ENCODE measurements at regions not wholly inside any gene's neighbourhood (a gene's known extent, or its start where the extent isn't known, plus 50 kb on each side); places are given as distances from the start of the nearest gene placed in this dataset.

DNA sequence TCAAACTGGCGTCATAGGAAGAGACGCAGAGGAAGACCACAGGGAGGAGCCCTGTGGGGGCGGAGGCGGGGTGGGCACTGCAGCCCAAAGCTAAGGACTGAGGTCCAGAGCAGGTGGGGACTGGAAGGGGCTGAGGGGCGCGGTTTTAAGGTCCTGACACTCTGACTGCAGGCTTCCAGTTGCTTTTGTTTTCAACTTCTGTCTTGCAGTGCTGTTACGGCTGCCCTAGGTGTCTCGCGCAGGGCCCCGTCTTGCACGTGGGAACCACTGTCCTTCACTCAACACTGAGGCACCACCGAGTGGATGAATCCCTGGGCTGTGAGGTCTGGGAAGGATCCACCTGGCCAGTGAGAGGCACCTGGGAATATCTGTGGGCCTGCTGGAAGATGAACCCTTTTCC is 76.0 kb downstream of the TEX29 start:
- no peaks in the 10 kb centered on the region for H3K9me3 ChIP-seq
- no peak overlapping the region for H3K27ac ChIP-seq (ENCODE audit: low read depth in 2 of 2, low read length in 1 of 2)
- no peaks in the 10 kb centered on the region for H3F3A ChIP-seq (replicated peaks; ENCODE audit: insufficient read depth)
- TF ChIP-seq NRF1 (IDR thresholded peaks at IDR 0.05; ENCODE audit: low read depth, low read length) (no peak), RAD21 (IDR thresholded peaks at IDR 0.05; ENCODE audit: low read length) (no peak), FOXM1 (IDR thresholded peaks at IDR 0.05; ENCODE audit: low read depth) (no peak), GATA2 (CRISPR knock-in tag; IDR thresholded peaks at IDR 0.05) (no peak), MEF2A (IDR thresholded peaks at IDR 0.05; ENCODE audit: borderline replicate concordance, low read depth) (no peak), EP300 (IDR thresholded peaks at IDR 0.05; ENCODE audit: borderline replicate concordance in 1 of 2, low read depth in 1 of 2, low read length in 1 of 2) (no peak), TEAD4 (IDR thresholded peaks at IDR 0.05; ENCODE audit: borderline replicate concordance, insufficient read depth) (no peak), JUND (IDR thresholded peaks at IDR 0.05) (no peak), MXI1 (IDR thresholded peaks at IDR 0.05; ENCODE audit: low read depth, low read length) (no peak), POLR2AphosphoS5 (IDR thresholded peaks at IDR 0.05; ENCODE audit: low read depth, low read length) (no peak), GABPA (IDR thresholded peaks at IDR 0.05; ENCODE audit: low read depth) (no peak)
- TF ChIP-seq, protein P1, sequence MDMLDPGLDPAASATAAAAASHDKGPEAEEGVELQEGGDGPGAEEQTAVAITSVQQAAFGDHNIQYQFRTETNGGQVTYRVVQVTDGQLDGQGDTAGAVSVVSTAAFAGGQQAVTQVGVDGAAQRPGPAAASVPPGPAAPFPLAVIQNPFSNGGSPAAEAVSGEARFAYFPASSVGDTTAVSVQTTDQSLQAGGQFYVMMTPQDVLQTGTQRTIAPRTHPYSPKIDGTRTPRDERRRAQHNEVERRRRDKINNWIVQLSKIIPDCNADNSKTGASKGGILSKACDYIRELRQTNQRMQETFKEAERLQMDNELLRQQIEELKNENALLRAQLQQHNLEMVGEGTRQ (IDR thresholded peaks at IDR 0.05; ENCODE audit: borderline replicate concordance, low read depth, low read length) = no peak
- TF ChIP-seq, protein P2, sequence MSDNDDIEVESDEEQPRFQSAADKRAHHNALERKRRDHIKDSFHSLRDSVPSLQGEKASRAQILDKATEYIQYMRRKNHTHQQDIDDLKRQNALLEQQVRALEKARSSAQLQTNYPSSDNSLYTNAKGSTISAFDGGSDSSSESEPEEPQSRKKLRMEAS (IDR thresholded peaks at IDR 0.05; ENCODE audit: low read depth) = no peak
- TF ChIP-seq, protein P3, sequence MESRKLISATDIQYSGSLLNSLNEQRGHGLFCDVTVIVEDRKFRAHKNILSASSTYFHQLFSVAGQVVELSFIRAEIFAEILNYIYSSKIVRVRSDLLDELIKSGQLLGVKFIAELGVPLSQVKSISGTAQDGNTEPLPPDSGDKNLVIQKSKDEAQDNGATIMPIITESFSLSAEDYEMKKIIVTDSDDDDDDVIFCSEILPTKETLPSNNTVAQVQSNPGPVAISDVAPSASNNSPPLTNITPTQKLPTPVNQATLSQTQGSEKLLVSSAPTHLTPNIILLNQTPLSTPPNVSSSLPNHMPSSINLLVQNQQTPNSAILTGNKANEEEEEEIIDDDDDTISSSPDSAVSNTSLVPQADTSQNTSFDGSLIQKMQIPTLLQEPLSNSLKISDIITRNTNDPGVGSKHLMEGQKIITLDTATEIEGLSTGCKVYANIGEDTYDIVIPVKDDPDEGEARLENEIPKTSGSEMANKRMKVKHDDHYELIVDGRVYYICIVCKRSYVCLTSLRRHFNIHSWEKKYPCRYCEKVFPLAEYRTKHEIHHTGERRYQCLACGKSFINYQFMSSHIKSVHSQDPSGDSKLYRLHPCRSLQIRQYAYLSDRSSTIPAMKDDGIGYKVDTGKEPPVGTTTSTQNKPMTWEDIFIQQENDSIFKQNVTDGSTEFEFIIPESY (IDR thresholded peaks at IDR 0.05; ENCODE audit: borderline replicate concordance, low read depth) = no peak
- TF ChIP-seq, protein P4, sequence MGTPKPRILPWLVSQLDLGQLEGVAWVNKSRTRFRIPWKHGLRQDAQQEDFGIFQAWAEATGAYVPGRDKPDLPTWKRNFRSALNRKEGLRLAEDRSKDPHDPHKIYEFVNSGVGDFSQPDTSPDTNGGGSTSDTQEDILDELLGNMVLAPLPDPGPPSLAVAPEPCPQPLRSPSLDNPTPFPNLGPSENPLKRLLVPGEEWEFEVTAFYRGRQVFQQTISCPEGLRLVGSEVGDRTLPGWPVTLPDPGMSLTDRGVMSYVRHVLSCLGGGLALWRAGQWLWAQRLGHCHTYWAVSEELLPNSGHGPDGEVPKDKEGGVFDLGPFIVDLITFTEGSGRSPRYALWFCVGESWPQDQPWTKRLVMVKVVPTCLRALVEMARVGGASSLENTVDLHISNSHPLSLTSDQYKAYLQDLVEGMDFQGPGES (IDR thresholded peaks at IDR 0.05; ENCODE audit: low read depth, low read length) = no peak
- 65% methylated on average over 11 of the region's 12 CpGs for WGBS (ENCODE audit: low lambda C conversion rate)
- peaks cover 0 to 8% of the 10 kb centered on the region in 2 experiments; a peak in 1 of 4 replicates for H3K4me1 ChIP-seq (ENCODE audit: control insufficient read depth in 1 of 2, insufficient read depth in 2 of 2, low read depth in 1 of 2, low read length in 1 of 2)
- H3K79me2 ChIP-seq (ENCODE audit: insufficient read depth) = no peaks in the 10 kb centered on the region
- H3K9ac ChIP-seq = no peak overlapping the region
- H3K27me3 ChIP-seq (ENCODE audit: insufficient read depth) = peaks cover 3% of the 10 kb centered on the region; the same call in 1 of the 2 replicates
- POLR2A ChIA-PET = no interaction called here
- H3K9me2 ChIP-seq = no peaks in the 10 kb centered on the region
- no peak overlapping the region for H3K4me3 ChIP-seq (ENCODE audit: low read depth in 2 of 2, low read length in 1 of 2)
- CTCF ChIA-PET = interaction anchor here (1.3 kb wide), 1 partner anchor 33 kb away, joined by 3 read pairs; no protein-coding TSS in a partner anchor
- no peaks in the 10 kb centered on the region for H4K20me1 ChIP-seq (ENCODE audit: insufficient read depth)
- DNase-seq = no peak
- H3K4me2 ChIP-seq = no peak overlapping the region
- no peaks in the 10 kb centered on the region for H3K36me3 ChIP-seq (replicated peaks in 1 of 2; ENCODE audit: control insufficient read depth in 1 of 2, insufficient read depth in 2 of 2, low read length in 1 of 2)
- H2AFZ ChIP-seq (ENCODE audit: low read depth) = no peak overlapping the region

Data from SK-N-SH (cell line).